ENCODE measurements at regions not wholly inside any gene's neighbourhood (a gene's known extent, or its start where the extent isn't known, plus 50 kb on each side); places are given as distances from the start of the nearest gene placed in this dataset.

DNA sequence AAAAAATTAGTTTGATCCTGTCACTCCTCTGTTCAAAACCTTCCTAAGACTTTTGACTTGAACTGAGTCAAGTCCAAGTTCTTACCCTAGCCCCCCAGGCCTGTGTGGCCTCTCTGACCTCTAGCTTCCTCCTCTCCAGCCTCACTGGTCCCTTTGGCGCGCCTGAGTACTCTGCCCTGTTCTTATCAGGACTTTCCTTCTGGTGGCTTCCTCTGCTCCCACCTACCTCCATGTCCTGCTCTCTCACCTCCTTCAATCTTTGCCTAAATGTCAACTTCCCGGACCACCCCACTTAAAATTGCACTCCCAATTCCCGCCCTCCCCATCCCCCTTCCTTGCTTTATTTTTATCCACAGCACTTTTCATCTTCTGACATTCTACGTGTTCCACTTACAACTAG is 526.1 kb upstream of the KLF4 start:
- DNase-seq (ENCODE audit: low spot score) (no peak), FAIRE-seq (no peak)

DNA sequence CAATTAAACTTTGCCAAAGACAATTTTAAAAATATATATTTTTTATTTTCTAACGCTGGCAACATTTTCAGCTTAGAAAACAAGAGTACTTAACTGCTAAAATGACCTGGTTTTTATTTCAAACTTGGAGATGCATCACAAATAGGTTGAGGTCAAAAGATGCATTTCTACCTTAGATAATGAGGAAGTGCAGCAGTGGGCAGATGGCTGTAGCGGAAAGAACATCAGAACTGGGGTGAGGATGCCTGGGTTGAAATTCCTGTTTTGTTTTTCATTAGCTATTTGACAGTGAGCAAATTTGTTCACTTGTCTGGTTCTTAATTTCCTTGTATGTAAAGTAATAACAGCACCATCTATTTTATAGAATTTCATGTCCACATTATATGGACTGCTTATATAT is 524.8 kb upstream of the KLF4 start:
- no peak for FAIRE-seq

DNA sequence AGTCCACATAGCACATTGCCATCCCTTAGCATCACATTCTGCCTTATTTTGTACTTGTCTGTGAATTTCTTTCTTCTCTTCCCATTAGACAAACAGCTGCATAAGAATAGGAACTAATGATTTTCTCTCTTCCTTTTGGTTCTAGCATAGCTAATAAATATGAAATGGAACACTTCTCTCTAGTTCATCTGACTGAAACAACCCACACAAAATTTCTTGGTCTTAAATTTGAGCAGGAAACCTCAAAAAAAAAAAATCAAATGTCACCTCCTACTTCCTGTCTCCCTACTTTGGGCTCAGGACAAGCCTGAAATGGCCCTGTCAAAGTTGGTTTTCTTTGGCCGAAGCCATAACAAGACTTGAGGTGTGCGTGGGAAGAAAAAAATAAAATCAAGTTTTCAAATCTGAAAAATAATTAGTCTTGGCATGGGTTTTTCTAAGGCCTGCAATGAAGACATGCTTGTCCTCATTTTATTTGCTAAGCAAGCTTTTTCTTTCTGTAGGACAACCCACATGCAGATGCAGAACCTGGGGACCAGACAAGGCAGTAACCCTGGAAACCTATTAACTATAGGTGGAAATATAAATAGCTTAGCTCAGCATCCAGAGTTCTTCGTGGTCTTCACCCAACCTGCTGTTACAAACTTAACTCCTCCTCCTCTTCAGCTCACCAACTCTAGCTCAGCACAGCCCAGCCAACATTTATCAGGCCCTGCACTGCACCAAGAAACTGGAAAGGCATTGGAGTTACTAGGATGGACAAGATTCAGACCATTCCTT is 523.5 kb upstream of the KLF4 start:
- DNase-seq (ENCODE audit: low spot score), result no peak

More for the DNA sequence above, 524.8 kb upstream of the KLF4 start:
- DNase-seq (ENCODE audit: low spot score), result no peak

DNA sequence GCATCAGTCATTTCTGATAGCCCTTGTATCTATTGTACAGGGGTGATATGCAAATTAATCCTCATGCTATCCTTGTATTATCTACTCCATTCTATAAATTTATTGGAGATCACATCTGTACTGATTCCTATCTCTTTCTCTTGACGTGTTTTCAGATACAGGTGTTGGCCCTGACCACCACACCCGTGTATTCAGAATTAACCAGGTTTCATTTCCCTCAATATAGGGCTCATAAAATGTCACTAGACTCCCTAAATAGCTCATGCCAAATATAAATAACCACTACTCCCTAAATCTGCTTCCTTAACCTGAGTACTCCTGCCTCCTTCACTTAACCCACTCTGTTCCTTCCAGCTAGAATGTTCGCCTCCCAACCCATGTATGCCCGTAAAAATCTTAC is 522.8 kb upstream of the KLF4 start:
- DNase-seq (ENCODE audit: low spot score), result no peak
- FAIRE-seq, result no peak

More for the DNA sequence above, 523.5 kb upstream of the KLF4 start:
- no peak for FAIRE-seq

DNA sequence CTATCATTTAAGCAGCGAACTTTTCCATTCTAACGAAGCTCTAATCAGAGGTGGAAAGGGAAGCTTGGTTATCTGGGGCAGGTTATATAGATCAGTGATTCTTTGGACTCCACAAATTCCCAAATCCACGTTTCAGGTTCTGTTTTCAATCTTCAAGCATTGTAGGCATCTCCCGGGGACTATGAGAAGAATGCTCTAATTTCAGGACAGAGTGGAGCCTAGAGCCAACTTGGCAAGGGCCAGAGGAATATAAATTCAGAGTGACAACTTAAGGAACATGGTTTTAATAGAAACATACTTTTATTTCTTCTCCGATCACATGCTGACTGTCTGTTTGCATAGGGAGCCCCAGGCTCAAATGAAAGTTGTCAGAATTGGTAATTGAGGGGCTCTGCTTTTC is 514.0 kb upstream of the KLF4 start:
- DNase-seq (ENCODE audit: low spot score), result no peak
- FAIRE-seq, result no peak

DNA sequence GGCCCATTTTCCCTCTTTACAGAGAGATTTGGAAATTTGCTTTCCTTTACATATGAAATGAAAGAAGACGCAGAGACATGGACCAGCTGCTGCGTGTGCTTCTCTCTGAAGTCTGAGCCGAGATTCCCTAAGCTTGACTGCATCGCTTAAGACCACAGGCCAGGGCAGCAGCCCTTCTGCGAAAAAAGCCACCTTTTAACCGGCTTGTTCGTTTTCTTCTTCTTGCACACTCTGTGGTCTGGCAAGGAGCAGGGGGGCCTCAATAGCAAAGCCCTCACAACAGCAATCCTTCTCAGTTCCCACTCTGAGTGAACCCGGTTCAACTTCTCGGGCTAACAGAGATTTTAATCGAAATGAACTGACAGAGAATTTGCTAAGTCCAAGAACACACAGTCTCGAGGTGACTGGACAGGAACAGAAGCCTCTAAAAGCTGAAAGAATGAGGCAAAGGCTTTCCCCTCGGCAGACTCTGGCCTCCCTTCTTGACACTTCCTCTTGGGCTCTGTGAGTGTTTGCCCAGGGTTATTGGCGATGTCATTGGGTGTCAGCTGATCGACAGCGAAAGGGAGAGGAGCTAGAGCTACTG is 512.9 kb upstream of the KLF4 start:
- no peak for FAIRE-seq
- DNase-seq (ENCODE audit: low spot score), result no peak

DNA sequence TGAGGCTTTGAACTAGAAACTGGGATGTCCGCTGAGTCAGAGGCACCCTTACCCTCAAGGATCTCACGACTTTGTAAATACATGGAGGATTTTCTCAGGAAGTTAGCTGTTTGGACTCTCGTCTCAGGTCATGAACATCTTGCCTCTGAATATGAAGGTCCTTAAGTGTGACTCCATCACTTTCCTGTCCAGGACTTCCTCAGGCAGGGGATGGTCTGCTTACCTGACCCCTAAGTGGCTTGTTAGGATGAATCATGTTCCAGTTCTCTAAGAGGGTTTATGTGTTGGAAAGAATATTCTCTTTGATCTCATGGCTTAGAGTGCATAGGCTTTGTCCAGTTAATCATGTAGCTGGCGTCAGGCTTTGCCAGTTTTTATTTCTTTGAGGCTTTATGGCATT is 511.7 kb upstream of the KLF4 start:
- DNase-seq (ENCODE audit: low spot score) (no peak), FAIRE-seq (no peak)

DNA sequence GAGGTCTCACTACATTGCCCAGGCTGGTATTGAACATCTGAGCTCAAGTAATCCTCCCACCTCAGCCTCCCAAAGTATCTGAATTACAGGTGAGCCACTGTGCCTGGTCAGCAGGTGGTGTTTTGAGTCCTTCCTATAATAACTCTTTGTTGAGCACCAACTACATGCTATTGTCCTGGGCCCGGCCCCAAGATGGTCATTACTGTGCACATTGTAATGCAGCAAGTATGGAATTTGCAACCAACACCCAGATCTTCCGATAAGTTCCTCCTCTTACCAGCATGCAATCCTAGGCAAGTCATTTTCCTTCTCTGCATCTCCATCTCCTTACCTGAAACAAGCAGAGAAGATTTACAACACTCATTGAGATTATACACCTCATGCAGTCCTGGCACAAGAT is 510.3 kb upstream of the KLF4 start:
- FAIRE-seq, result no peak

DNA sequence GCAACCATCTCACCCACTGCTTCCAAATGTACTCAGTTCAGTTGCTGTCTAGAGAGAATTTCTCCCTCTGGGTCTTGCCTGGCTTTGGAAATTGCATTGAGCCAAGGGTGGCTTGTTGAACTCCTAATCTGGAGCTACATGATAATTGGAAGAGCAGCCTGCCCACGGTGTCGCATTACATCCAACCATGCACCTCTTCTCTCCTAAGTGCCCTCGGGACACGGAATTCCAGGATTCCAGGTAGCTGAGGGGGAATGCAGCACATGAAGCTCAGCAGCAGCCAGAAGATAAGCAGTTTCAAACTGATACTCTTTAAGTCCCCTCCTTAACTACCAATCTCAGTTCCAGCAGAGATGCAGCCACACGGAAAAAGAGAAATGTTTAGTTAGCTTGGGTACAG is 509.4 kb upstream of the KLF4 start:
- FAIRE-seq (no peak), DNase-seq (ENCODE audit: low spot score) (no peak)

More for the DNA sequence above, 510.3 kb upstream of the KLF4 start:
- no peak for DNase-seq (ENCODE audit: low spot score)

DNA sequence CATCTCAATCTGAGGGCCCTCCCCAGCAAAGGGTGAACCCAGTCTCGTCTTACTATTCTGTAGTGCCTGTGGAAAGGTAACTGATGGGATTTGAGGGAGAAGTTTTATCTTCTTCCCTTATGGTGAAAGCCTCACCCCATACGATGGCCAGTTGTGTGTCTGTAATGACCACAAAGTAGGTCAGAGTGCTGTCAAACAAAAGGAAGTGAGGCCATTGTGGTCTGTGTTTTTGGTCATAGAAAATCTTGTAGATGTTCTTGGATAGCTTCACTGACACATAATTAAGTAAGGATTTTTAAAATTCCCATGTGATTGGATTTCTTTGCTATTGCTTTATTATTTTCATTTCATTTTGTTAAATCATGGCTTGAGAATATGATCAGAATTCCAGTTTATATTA is 505.1 kb upstream of the KLF4 start:
- no peak for FAIRE-seq
- no peak for DNase-seq (ENCODE audit: low spot score)

DNA sequence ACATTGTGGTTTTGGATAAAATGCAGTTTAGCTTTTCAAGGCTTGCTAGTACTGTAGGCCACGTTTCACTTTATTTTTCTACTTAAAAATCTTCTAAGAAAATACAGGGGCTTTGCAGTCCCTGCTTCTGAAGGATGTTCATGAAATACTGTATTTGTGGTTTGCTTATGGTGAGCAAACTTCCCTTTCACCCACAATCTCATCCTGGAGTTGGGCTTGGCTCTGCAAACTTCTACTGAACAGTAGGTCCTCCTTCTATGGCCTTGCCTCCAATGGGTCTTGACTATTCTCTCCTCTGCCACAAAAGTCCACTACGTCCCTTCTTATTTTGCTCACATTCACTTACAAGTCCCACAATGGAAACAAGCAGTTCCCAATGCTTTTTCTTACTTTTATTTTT is 502.7 kb upstream of the KLF4 start:
- FAIRE-seq, result no peak
- no peak for DNase-seq (ENCODE audit: low spot score)

DNA sequence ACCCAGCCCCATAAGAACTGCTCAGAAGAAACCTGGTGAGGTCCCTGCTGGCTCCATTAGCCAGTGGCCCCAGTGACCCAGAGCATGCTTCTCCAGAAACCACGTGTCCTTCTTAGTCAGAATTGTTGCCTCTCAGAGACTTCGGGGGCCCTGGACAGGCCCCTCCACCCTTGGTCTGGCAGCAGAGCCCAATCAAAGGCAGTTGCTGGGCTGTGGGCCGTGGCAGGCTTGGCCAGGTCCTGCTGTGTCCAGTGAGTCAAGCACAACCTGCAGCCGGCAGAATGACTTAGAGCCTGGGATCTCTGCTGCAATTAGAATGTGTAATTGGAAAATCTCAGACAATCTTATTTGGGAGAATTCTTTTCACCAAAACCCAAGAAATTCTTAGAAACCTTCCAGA is 502.0 kb upstream of the KLF4 start:
- no peak for FAIRE-seq

DNA sequence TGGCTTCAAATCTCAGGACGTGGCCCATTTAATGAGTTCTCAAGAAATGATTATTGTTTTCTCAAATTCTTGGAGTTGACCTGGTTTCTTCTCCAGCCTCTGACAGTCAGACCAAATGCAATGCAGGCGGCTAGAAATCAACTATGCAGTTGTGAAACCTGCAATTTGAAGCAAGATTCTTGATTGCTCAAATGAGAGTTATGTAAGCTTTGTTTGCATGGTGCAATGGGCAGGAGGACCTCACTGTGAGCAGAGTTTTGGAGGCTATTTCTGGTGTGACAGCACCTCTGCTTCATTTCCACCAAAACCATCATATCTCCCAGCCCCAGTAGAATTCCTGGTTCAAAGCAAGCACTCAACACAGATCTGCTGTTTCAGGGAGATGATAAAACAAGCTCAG is 500.0 kb upstream of the KLF4 start:
- FAIRE-seq (no peak), DNase-seq (ENCODE audit: low spot score) (no peak)

More for the DNA sequence above, 502.0 kb upstream of the KLF4 start:
- DNase-seq (ENCODE audit: low spot score), result no peak

DNA sequence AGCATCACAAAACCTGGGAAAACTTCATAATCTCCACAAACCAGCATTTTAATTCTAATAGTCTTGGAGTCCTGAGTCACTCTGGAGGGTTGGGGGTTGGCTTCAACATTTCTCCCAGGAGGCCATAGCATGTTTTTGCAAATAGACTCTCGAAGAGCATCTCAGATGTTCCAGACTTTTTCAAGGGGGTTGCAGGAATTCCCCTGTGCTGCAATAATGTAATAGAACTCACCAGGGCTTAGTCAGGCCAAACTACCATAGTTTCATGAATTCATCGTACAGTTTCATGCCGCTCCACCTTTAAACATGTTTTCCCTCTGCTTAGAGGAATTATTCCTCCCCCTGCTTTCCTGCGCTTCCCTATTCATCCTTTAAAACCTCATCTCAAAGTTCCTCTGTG is 499.5 kb upstream of the KLF4 start:
- FAIRE-seq (no peak), DNase-seq (ENCODE audit: low spot score) (no peak)

DNA sequence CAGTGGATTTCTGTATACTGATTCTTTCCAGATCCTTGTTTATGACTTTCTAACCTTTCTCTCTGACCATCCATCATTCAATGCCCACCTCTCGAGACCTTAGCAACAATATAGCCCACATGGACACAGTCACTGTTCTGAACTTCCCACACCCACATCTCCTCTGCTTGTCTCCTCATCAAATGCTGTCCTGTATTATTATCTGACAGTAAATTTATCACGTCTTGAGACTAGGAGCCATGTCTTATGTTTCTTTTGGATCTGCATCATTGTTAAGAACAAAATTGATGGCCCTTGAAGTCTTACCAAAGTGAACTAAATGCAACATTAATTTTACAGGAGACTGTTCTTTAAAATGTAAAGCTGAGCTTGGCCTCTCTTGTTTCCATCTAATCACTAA is 495.4 kb upstream of the KLF4 start:
- DNase-seq (ENCODE audit: low spot score) (no peak), FAIRE-seq (no peak)

DNA sequence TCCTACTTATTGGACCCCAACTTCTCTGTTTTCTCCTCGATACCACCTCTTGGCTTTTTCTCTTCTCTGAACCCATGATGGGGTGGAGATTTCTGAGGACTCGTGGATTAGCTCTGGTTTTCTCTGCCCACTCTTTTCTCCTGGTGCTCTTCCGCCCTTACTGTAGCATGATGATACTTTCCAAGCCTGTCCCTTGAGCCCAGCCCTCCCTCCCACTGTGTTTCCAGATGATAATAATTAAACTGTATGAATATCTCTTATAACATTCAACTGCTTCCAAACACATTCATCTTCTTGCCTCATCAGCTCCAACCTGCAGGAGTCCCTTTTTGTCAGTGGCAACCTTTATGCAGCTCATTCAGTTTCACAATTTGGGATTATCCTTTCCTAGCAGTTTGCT is 494.2 kb upstream of the KLF4 start:
- FAIRE-seq, result no peak
- DNase-seq (ENCODE audit: low spot score), result no peak

DNA sequence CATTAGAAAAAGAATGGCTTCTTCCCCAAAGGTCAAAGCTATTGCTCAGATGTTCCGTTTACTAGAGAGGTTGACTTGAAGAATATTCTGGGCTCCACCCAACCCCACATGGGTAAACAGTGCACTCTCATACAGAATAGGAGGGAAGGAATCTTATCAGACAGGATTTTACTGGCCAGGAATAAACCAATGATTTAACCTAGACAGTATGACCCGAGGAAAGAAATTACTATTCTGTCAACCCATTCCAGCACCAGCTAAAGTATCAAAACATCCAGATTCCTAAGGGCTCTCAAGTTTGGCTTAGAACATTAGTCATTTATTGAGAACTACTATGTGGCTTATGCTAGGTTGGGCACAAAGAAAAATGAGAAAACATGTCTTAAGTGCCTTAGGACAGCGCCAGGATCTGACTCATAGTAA is 493.6 kb upstream of the KLF4 start:
- FAIRE-seq, result no peak

DNA sequence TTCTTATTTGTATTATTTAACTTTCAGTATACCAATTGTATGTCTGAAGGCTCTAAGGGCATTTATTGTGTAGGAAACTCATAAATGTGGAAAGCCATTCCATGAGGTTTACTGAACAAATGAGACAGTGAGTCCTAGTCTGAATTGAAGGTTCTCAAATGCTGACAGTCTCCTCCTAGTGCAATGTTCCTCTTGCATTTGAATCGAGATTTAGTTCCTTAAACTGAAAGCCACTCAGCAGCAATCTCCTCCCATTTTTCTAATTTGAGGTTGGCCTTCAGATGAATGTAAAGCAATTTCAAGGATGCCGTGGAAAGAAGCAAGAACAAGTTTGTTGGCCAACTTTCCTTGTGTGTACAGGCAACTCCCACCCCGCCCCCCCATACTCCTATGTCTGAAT is 493.2 kb upstream of the KLF4 start:
- no peak for FAIRE-seq
- DNase-seq (ENCODE audit: low spot score), result no peak

More for the DNA sequence above, 493.6 kb upstream of the KLF4 start:
- no peak for DNase-seq (ENCODE audit: low spot score)

DNA sequence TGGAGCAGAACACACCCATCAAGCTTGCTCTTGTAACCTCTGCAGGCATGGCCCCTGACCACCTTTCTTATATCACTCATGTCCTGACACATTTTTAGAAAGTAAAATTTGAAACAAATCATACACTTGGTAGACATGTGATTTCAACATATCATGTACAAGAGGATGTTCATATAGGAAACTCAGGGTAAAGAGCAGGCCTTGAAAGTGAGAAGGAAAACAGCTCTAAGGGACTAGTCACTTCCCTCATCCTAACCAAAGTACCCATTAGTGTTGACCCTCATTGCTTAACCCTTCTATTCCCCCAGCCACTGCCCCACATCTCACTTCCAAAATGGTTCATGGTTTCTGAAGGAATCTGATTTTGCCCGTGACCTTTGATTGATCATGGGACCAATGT is 492.4 kb upstream of the KLF4 start:
- no peak for FAIRE-seq

DNA sequence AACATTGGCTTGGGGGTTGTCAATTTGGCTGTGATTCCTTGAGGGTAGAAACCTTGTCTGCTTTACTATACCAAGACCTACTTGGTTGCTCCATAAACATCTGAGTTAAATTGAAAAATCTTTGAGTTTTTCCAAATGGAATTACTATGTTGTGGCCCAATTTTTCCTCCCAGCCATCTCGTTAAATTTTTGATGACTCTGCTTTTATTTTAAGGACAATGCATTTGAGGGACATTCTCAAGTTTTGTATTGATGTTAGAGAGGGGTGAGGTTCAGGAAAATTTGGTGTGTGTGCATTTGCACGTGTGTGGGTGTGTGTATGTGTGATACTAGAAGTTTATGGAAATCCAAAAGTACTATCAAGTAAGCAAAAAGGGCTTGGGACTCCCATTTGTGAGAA is 491.4 kb upstream of the KLF4 start:
- DNase-seq (ENCODE audit: low spot score), result no peak
- no peak for FAIRE-seq

More for the DNA sequence above, 492.4 kb upstream of the KLF4 start:
- no peak for DNase-seq (ENCODE audit: low spot score)

DNA sequence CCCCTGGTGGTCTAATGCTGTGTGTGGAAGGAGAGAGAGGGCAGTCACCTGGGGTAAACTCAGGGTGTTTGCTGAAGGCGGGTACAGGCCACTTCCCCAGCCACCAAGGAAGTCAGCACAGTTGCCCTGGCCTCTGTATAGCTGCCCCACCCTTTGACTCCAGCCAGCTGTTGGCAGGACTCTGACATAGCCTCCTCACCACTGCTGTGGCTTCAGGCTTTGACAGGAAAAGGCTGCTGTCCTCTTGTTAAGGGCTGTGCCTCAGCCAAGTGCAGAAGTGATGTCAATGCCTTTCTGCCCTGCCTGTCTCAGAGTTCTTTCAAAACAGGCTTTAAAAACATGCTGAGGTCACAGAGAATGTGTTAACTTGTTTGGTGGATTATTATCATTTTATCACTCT is 487.2 kb upstream of the KLF4 start:
- DNase-seq (ENCODE audit: low spot score), result no peak
- no peak for FAIRE-seq

DNA sequence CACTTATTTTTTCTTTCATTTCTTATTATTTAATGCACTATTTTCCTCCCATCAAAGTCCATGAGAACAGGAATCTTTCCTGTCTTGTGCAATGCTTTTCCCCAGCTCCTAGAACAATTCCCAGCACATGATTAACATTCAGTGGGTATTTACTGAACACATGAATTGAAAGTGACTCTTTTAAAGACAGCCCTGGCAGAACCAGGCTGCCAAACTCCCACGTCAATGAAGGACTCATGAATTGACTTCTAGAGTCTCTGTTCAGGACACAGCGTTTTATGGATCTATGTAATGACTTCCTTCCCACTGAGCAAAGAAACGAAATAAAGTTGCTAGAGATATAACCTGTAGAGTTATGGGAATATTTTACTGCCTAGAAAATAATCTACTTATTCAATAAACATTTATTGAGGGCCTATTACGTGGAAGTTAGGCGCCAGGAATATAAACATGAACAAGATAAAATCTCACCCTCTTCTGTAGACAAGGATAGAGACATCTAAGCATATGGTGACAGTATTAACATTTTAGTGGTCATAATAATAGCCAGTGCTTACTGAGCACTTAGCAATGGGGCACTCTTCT is 485.9 kb upstream of the KLF4 start:
- DNase-seq (ENCODE audit: low spot score), result no peak
- FAIRE-seq, result no peak

DNA sequence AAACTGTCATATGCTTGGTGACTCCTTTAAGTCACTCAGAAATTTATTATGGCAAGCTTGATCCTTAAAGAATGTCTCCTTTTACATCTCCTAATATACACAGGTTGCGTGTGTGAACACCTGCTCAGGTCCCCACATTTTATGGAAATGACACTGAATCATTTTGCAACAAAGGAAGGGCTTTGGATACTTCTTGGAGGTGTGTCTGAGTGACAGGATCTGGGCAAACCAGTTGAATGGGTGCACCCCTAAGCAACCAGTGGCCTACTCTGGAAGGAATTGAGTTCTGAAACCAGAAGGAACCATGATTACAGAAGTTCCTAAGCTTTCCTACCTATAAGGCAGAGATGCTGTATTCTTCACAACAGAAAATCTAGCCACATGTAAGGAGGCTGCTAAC is 483.9 kb upstream of the KLF4 start:
- DNase-seq (ENCODE audit: low spot score), result no peak
- FAIRE-seq, result no peak

Data from urothelium cell line (cell line).